ENCODE measurements at regions not wholly inside any gene's neighbourhood (a gene's known extent, or its start where the extent isn't known, plus 50 kb on each side); places are given as distances from the start of the nearest gene placed in this dataset.
A peak's percentile ranks its signal among the peaks of the same experiment; 100 is the strongest.

GRCh38 chr20:50284811-50285375 is 94.3 kb downstream of the CEBPB start:
- no peak for DNase-seq (ENCODE audit: low read depth)

DNA sequence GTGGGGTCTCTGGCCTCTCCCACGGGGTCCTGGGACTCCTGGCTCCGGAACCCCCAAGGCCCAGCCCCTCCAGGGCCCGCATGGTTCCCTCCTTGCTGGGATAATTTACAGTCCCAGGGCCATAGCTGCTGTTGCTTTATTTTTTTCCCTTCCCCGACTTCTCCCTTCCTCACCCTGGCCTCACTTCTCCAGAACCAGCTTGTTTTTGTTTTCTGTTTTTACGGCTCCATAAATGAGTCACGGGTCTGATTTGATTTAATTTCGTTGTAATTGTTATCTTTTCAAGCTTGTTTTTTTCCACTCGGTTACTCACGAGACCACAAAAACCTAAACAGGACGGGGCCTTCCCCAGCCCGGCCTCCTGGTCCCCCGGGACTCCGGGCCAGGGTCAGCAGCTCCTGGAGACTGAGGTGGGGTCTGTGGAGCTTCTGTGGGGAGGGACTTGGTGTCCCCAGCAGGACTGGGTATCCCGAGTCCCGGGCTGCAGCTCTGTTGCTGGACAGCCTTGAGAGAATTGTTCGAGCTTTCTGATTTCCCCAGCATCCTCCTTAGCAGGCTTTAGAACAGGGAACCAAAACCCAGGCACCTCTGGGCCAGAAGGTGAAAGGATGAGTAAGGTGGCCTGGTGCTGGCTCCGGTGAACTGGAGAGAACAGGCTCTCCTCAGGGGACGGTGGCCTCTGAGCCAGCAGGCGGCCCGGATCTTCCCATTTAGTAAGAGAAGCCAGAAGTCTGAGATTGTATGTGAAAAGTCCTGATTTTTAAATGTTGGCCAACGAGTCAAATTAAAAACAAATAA is 94.9 kb downstream of the CEBPB start:
- no peak for DNase-seq (ENCODE audit: low read depth)

DNA sequence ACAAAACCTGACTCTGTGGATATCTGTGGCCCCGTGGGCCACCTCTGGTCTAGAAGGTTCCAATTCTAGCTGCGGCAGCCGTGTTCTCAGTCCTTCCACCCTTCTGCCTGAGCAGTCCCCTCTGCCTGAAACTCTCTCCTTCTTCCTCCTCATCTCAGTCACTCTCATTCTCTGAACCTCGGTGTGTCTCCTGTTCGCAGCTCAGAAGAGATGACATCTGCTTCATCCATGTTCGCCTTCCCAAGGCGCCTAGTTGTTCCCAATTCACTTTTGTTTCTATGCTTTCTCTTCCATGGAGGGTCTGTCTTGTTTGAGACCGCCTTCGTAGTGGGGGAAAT is 95.5 kb downstream of the CEBPB start:
- DNase-seq (ENCODE audit: low read depth): no peak

- no peak for DNase-seq (ENCODE audit: low read depth)
Observed at GRCh38 chr20:50286609-50287008, 96.0 kb downstream of the CEBPB start.

DNA sequence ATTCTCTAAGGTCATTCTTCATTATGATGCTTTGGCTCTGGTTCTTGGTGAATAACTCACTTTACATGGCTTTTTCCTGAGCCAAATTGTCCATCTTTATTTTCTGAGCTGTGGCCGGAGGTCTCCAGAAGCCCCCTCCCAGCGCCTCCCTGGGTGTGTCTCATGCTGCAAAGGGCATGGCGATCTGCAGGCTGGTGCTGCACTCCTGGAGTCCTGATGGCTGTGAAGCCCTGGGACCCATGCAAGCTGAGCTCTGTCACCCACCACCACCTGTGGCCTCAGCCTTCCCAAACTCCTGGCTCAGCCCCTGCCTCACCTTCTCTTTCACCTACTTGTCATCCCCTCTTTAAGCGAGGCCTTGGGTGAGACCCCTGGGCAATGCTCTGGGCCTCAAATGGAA is 96.9 kb downstream of the CEBPB start:
- no peak for DNase-seq (ENCODE audit: low read depth)

- no peak for DNase-seq (ENCODE audit: low read depth)
Observed at GRCh38 chr20:50288128-50288623, 97.5 kb downstream of the CEBPB start.

GRCh38 chr20:50289581-50289980 is 99.0 kb downstream of the CEBPB start:
- no peak for DNase-seq (ENCODE audit: low read depth)

DNA sequence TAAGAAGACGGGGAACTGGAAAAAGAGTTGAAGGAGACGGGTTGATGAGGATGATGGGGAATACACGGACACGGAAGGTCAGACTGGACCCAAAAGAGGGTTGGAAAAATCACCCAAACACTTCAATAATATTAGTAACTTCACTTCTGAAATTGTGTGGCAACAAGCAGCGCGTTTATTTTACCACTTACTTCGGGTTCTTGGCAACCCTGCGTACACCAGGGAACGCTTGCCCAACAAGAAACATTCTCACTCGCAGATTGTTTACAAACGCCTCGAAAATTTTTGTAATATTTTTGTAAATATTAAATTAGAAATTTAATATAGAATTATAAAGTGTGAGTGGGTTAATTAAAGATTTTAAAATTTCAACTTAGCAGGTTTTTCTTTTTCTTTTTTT is 99.5 kb downstream of the CEBPB start:
- no peak for DNase-seq (ENCODE audit: low read depth)

GRCh38 chr20:50290808-50291207 is 100.2 kb downstream of the CEBPB start:
- no peak for DNase-seq (ENCODE audit: low read depth)

GRCh38 chr20:50291254-50292078 is 100.8 kb downstream of the CEBPB start:
- DNase-seq (ENCODE audit: low read depth): no peak

DNA sequence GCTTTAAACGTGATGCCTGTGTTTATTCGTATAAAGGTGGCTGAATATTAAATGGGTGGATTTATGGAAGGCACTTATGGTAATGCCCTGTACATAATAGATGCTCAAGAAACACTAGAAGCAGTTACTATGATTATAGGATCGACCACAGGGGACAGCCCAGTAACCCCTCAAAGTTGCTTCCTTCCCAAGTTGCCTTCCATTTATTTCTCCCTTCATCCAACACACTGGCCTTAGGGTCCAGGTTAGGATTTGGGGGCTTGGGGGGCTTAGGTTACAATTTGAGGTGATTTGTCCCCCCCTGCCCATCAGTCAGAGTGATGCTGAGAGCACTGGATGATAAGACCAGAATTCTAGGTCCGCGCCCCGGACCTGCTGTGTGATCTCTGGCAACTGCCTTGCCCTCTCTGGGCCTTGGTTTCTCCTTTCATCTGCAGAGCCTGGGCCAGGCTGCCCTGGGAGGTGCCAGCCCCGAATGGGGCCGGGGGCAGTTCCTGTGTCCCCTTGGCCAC is 101.5 kb downstream of the CEBPB start:
- no peak for DNase-seq (ENCODE audit: low read depth)

- DNase-seq (ENCODE audit: low read depth): peak; percentile 88
Observed at GRCh38 chr20:50292591-50293283, 102.1 kb downstream of the CEBPB start.

GRCh38 chr20:50293284-50294139 is 102.9 kb downstream of the CEBPB start:
- no peak for DNase-seq (ENCODE audit: low read depth)

DNA sequence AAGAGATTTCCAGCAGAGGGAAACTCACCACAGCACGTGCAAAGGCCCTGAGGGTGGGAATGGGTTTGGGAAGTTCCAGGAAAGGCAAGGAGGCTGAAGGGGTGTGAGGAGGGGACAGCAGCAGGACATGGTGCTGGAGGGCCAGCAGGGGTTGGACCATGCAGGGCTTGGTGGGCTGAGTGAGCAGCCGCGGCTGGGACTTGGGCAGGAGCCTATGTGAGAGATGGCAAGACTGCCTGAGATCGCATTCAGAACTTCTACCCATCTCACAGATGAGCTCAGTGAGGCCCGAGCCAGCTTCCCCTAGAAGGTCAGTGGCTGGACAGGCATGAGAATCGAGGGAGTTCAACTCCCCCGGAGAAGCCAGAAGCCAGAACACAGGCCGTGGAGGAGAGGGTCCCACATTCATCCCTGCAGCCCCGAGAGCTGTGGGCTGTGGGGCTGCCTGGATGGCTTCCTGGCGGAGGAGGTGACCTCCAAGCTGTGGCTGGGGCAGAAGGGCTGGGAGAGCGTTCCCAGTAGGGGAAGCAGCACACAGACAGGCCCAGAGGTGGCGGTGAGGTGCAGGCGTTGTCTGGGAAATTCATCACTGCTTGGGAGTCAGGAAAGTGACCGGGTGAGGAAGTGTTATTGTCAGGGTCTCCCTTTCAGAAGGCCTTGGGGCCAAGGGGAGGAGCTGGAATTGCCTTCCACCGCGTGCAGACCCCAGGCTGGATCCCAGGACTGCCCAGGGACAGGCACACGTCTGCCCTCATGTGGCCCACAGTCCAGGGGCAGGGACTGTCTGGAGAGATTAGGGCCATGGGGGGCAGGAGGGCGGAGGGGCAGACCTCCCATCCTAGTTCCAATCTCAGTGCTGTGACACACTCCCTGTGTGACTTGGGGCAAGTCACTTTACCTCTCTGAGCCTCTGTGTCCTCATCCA is 103.8 kb downstream of the CEBPB start:
- DNase-seq (ENCODE audit: low read depth): peak; percentile 34

DNA sequence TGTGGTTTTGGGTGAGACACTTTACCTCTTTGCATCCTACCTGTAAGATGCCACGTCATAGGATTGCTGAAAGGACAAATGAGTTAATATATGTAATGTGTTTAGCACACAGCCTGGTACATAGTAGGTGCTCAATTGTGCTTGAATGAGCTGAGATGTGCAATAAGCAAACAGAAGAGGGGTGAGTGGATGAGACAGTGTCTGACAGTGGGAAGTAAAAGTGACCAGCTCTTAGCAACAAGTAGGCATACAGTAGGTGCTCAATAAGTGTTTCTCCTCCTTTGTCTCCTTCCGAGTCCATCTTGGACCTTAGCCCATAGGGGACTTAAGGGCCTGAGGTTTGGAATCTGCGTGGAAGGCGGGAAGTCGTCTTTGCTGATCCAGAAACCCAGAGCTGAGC is 104.7 kb downstream of the CEBPB start:
- DNase-seq (ENCODE audit: low read depth): no peak

GRCh38 chr20:50295762-50296449 is 105.3 kb downstream of the CEBPB start:
- no peak for DNase-seq (ENCODE audit: low read depth)

GRCh38 chr20:50296450-50297375 is 106.1 kb downstream of the CEBPB start:
- no peak for DNase-seq (ENCODE audit: low read depth)

Data from HT1080 (cell line).